ENCODE measurements at regions not wholly inside any gene's neighbourhood (a gene's known extent, or its start where the extent isn't known, plus 50 kb on each side); places are given as distances from the start of the nearest gene placed in this dataset.
A peak's percentile ranks its signal among the peaks of the same experiment; 100 is the strongest.

DNA sequence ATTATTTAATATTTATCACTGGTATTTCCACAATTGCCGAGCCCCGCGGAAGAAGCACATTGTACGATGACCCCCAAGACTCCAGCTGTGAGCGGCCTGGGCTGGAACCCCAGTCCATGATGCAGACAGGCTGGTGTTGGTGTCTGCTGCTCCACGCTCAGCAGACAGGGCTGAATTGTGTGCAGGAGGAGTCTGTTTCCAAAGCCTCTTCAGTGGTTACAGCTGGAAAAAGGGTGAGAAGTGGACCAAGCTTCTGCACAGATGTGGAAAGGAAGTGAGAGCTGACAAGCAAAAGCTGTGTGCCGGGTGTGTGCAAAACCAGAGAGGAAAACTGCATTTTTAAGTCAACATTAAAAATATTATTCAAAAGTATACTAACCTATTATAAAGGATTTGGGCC lies 500.4 kb downstream of the GALR1 start:
- no peak for DNase-seq (ENCODE audit: low spot score)

DNA sequence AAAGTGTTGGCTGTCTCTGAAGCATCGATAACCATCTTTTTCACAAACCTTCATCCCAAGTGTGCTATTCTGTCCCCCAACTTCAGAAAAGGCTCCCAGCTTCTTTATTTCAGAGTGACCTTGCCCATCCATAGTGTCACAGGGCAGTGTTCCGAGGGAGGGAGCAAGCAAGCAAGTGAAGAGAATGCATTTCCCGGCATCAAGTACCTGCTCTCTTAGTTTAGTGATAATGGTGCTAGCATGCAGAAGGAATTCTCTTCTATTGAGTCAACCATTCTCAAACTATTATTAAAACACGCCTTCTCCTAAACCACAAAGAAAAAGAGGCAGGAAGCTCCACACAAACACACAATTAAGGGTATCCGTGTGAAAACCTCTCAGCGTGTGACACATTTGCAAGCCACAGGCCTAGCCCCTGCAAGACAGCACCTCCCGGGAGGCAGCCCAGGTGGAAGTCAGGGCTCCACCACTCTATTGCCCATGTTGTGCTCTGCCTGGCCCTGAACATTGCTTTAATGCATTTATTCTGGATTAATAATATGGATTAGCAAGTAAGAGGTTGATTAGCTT lies 504.9 kb downstream of the GALR1 start:
- no peak for DNase-seq (ENCODE audit: low spot score)

DNA sequence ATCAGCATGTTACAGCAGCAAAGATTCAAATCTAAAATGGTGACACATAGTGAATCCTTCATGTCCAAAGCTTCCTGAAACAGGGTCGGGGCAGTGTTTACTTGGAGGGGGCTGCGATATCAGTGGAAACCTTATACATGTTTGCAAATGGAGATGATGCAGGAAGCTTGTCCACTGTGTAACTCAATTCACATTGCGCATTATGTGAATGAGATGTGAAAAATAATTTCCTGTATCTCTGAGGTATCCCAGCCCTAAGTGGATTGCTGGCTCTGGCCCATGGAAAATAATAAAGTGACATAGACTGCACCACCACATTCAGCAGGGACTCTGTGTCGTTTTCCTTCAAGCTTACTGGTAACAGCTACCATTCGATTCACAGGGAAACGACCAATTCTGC lies 505.5 kb downstream of the GALR1 start:
- DNase-seq (ENCODE audit: low spot score): no peak

DNA sequence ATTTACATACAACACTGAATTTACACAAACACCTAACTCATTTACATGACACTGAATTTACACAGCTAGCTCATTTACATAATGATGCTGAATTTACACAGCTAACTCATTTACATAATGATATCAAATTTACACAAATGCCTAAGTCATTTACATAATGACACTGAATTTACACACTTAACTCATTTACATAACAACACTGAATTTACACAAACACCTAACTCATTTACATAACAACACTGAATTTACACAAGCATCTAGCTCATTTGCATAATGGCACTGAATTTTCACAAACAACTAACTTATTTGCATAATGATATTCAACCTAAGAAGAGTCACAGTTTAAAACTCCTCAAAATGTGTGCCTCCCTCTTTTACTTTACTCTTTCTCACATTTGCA lies 511.7 kb downstream of the GALR1 start:
- no peak for DNase-seq (ENCODE audit: low spot score)

DNA sequence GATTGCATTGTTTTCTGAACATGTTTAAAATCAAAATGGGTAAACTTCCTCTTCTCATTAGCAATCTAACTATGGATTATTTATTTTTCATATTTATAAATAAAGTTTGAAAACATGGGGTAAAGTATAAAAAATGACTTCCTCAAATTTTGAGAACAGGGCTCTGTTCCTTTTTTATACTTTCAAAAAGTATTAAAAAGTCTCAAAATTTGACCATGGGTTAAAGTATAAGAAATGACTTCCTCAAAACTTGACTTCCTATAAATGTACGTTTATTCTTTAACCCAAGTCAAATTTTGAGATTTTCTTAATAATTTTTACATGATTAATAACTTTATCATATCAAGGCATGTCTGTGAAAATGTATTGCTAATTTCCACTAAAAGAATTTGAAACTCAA lies 512.4 kb downstream of the GALR1 start:
- DNase-seq (ENCODE audit: low spot score): no peak

DNA sequence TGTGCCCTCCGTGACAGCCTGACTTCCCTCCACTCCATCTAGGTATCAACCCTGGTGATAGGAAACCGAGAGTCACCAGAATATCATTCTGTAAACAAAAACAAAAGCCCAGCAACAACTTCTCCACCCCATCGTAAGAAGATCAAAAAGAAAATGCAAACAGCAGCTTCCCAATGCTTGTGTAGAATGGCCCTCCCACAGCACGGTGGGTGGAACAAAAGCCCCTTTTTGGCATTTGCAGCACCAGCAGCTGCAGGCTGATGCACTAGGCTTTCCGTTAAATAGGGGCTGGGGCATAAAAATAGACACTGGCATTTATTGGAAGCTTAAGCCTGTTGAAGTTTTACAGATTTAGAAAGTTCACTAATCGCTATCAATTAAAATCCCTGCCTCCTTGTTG lies 513.0 kb downstream of the GALR1 start:
- no peak for DNase-seq (ENCODE audit: low spot score)

DNA sequence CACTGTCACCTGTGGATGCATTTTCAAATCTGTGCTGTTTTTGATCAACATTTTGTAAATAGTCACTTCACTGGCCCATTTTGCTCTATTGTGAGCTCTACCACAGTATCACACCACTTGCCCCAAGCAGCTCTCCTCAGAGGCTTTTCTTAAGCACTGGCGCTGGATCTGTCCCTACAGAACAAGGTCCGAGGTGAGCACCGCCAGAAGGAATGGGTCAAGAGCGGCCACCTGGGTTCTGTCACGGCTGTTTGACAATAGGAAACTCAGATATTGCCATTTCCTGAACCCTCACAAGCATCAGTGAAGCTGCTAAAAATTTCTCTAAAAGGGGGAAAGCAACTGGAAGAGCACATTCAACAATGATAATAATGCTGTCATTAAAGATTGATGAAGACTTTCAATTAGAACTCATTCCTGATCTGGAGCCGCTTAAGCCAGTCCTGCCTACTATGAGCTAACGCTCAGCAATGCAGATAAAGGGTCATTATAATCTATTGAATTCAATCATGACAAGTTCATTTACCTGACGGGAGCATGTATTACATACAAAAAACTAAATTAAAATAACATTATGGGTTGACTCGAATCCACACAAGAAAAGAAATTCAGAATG lies 514.0 kb downstream of the GALR1 start:
- no peak for DNase-seq (ENCODE audit: low spot score)

DNA sequence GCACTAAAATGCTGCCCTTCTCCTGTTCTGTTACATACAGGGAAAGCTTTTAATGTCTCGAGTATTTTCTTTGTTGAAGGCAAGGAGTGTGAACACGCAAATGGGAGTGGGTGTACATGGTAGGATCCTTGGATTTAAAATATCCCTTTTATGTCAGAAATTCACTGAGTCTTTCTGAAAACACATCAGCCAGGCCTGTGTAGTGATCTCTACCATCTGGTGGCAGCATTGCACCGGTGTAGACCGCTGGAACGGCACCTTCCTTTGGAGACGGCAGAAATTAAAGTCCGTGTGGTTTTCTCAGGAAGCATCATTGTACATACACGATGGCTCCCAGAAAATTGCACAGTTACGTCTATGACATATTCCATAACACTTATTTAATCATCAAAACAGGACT lies 515.8 kb downstream of the GALR1 start:
- DNase-seq (ENCODE audit: low spot score): peak; percentile 8

DNA sequence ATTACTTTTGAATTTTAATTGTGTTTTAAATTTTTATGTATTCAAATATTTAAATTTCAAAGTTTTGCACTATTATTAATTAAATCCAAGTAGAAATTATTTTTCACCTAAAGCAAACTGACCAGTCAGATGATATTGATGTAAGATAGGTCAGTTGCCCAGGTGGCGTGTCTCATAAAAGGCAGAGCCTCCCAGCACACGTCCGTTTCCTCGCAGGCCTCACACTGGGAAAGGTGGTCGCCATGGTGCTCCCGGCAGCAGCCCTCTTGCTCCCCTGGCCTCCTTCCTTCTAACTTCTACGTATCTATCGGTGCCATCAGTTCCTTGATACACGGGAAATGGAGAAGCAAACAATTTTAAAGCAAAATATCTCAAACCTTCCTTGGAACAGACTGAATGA lies 516.8 kb downstream of the GALR1 start:
- DNase-seq (ENCODE audit: low spot score): no peak

DNA sequence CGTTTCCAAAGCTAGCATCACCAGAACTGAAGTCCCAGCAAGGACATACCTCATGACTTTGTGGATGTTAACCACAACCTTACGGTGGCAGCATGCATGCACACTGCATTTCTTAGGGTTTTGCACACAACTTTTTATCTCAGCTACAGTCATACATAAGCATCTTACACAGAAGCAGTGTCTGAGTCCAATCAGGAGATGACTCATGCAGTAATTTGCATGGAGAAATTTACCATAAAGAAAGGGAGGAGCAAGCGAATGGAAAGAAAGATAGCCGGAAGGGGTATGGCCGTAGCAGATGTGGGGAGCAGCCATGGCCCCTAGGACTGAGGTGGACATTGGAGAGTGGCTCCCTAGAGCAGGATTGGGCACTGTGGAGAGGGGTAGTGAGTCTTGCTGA lies 522.5 kb downstream of the GALR1 start:
- DNase-seq (ENCODE audit: low spot score): no peak

DNA sequence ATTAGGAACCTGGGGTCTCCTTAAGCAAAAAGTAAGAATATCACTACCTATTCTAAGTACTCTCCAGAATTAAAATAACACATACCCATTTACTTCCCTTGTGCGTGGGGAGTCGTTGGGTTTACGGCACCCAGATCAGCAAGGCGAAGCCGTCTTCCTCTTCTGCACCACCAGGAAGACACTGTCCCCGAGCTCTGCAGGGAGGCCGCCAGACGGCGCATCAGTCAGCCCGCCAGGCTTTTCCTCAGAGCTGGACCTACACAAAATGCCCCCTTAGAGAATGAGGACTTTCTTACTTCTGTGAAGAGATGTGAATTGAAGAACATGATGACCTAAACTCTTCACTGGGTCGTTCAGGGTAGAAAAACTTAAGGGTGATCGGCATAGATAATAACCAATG lies 526.5 kb downstream of the GALR1 start:
- DNase-seq (ENCODE audit: low spot score): no peak

DNA sequence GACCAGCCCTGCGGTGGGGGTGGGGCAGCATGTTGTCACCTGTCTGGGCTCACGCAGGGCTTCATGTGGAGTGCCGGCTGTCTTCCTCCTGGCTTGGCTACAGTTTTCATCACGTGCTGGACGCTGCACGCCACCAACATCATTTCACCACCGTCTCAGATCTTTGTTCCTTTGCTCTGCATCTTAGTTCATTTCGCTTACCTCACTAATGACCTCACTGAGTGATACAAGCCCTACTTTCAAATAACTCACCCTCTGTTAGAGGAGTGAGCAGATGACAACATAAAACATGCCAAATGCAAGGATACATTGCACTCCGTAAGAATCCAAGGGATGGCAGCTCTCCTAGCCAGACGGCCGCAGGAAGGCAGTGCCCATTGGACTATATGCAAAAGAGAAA lies 527.5 kb downstream of the GALR1 start:
- no peak for DNase-seq (ENCODE audit: low spot score)

DNA sequence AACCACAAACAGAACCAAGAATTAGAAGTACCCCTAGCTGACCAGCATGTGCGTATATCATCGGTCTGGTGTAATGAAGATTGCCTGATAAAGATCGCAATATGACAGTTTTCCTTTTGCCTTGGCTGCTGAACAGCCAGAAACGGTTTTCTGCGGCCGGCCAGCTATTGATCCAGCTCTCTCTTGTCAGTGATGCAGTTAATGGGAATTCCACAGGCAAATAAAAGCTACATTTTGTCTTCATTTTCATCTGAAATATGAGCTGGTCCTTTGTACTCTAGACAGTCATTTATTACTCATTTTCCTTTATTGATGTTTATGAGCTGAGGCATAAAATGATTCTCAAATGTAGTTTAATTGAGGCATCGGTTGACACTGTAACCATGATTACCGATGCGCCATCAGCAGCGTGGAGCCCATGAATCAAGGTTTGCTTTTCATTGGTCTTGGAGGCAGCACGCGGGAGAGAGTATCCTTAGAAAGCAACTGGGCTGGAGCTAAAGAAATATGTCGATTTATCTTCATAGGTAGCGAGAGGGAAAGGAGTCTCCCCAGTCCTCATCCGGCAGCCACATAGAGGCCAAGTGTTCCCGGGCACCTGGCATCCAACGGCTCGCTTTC lies 535.2 kb downstream of the GALR1 start:
- DNase-seq (ENCODE audit: low spot score): no peak

DNA sequence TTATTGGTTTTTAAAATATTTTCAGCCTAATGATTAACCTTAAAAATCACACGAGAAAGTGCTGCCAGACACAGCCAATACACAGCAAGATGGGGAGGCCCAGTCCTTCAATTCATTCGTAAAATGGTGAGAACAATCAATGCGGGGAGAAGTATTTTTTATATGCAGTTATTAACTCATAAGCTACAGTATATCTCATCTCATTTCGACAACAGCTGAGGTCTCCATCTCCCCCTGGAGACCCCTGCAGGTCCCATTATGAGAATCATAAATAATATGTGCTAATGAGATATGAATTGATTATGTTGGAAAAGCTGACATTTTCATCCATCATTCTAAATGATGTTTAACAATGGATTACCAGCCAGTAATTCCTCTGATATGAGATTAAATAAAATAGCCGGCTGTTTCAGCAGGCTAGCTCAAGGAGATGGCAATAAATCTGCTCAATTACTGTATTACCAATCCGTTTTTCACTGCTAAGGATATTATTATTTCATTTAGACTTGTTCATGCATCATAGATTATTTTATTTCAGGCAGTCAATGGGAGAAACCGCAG lies 535.8 kb downstream of the GALR1 start:
- DNase-seq (ENCODE audit: low spot score): no peak

DNA sequence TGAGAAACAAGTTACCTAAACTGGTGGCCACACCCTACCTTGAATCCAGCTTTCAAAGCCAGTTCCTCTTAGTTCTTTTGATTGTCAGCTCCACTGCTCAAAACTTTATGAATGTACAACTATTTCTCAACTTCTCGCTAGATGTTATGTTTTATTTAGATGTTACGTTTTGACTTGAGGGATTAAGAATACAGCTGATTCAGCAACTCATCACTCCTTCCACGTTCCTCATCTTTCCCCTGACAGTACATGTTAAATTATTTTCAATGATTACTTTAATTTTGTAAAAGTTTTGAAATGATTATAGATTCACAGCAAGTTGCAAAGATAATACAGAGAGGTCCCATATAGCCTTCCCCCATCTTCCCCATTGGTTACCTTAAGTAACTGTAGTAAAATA lies 553.4 kb downstream of the GALR1 start:
- DNase-seq (ENCODE audit: low spot score): no peak

DNA sequence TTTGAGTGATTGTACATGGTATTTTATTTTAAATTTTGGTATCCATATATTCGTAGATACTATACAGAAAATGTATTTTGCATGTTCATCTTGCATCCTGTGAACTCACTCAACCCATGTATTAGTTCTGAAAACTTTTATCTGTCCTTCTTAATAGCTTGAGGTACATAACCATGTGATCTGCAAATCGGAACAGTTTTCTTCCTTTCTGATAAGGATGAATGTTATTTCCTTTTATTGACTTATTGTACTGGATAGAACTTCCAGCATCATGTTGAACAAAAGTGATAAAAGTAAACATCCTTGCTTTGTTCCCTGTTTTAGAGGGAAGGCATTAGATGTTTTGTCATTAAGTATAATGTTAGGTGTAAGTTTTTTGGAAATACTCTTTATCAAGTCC lies 554.7 kb downstream of the GALR1 start:
- no peak for DNase-seq (ENCODE audit: low spot score)

DNA sequence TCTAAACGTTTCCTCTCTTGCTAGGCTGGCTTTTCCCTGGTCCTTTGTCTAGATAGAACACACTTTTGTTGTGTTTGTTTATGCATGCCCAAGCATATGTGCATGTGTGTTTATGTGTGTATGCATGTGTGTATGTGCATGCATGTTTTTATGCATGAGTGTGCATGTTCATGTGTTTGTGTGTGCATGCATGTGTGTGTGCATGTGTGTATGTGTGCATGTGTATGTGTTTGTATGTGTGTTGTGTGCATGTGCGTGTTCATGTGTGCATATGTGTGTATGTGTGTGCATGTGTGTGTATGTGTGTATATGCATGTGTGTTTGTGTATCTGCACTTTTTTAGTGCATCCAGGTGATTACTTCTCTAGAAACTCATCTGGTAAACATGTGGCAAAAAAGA lies 558.0 kb downstream of the GALR1 start:
- DNase-seq (ENCODE audit: low spot score): no peak

DNA sequence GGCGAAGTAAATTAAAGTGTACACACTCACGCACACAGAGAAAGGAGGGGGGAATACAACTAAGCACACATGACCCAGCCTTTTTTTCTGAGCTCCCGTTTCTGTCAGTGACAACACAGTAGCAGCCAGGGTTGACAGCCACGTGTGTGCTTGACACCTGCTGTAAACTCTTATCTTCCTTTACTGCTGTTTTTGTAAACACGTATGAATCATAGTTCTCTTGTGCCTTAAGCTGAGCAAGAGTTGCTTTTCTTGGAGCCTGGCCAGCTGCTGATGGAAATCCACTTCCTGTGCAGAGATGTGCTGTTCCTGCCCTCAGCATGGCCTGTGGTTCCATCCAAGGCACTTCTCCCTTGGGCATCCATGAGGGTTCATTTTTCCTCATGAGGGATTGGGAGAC lies 561.9 kb downstream of the GALR1 start:
- no peak for DNase-seq (ENCODE audit: low spot score)

DNA sequence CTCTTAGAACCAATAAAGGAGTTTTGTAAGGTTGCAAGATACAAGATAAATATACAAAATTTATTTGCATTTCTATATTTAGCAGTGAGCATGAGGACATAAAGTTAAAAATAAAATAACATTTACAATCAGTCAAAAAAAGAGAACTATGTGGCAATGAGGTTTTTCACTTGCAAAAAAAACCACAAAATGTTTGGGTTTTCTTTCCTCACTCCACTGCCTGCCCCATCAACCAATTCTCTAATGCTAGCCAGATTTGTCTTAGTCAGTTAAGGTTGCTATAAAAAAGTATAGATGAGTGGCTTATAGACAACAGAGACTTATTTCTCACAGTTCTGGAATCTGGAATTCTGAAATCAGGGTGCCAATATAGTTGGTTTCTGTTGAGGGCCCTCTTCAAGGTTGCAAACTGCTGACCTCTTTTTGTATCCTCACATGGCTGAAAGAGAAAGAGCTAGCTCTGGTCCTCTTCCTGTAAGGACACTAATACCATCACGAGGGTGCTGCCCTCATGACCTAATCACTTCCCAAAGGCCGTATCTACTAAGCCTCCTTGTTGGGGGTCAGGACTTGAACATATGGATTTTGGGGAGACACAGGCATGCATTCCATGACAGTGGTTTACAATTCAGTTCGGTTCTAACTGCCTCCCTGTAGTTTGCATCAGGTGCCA lies 566.2 kb downstream of the GALR1 start:
- no peak for DNase-seq (ENCODE audit: low spot score)

DNA sequence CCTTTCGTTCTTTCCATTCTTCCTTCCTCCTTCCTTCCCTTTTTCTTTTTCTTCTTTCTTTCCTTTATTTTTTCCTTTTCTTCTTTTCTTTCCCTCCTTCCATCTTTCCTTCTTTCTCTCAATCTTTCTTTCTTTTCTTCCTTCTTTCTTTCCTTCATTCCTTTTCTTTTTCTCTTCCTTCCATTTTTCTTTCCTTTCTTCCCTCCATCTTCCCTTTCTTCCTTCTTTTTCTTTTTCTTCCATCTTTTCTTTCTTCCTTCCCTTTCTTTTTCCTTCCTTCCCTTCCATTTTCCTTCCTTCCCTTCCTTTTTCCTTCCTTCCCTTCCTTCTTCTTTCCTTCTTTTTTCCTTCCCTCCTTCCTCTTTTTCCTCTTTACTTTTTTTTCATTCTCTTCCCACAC lies 568.7 kb downstream of the GALR1 start:
- no peak for DNase-seq (ENCODE audit: low spot score)

DNA sequence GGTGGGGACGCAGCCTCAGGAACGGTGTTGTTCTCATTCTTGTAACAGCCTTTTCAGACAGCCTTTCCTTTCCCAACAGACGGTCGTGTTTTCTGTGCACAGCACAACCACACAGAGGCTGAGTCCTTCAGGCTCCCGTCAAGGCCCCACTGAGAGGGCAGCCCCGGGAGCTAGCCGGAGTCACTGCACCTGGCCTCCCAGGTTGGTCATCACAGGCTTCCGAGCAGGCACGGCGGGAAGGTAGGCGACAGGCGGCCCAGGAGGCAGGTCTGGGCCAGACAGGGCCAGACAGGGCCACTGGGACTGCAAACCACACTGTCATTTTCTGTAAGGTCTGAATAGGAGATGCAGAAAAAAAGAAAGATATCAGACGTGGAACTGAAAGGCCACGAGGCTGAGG lies 570.8 kb downstream of the GALR1 start:
- no peak for DNase-seq (ENCODE audit: low spot score)

DNA sequence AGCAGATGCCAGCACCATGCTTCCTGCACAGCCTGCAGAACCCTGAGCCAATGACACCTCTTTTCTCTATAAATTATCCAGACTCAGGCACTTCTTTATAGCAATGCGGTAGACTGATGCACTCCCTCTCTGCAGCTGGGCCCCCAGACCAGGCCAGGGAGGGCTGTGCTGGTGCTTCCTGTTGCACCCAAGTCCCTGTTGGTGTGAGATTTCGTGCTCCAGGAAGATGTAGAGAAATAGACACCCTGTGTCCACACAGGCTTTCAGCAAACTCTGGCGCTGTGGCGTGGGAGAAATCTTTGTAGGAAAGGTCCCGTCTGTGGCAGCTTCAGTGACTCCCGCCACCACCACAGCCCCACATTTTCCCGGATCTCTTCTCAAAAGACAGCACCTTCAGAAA lies 572.2 kb downstream of the GALR1 start:
- no peak for DNase-seq (ENCODE audit: low spot score)

DNA sequence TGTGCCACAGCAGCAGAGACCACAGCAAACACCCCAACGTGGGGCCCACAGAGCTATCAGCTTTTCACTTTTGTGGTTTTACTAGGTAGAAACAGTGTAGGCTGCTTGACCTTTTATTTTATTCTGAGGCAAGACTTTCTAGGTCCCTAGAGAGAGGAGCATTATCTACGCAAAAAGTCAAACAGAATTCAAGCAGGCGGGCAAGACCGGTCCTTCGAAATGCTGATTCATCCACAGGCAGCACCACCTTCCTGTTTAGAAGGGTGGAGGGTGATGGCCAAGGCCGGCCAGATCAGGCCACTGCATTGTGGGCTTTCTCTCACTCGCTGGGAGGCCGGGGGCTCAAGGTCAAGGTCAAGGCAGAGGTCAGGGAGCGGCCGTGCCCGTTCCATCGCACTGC lies 573.0 kb downstream of the GALR1 start:
- DNase-seq (ENCODE audit: low spot score): no peak

Measured in globus pallidus (tissue), 1 donor.